Fibroblast of lung (primary cell): ENCODE measurements at regions not wholly inside any gene's neighbourhood (a gene's known extent, or its start where the extent isn't known, plus 50 kb on each side); places are given as distances from the start of the nearest gene placed in this dataset.
A peak's percentile ranks its signal among the peaks of the same experiment; 100 is the strongest.

Experiments used
- EZH2 ChIP-seq: IDR thresholded peaks from 2 replicates; pipeline ENCODE4 v1.5.1; 2012; ENCODE audit warnings: low read length, control low read depth, mild to moderate bottlenecking; ENCODE audit errors: missing control alignments
- TF ChIP-seq, protein P1 (sequence below), 2 donors: IDR thresholded peaks in 1 of 2; conservative IDR thresholded peaks in 1 of 2; 1 replicate in 1 of 2; 2 replicates in 1 of 2; pipeline ENCODE4 v1.5.1; 2011 to 2012; ENCODE audit warnings: low read length in 2 of 2, control low read depth in 1 of 2, inconsistent platforms in 1 of 2, low read depth in 1 of 2, mild to moderate bottlenecking in 1 of 2

DNA sequence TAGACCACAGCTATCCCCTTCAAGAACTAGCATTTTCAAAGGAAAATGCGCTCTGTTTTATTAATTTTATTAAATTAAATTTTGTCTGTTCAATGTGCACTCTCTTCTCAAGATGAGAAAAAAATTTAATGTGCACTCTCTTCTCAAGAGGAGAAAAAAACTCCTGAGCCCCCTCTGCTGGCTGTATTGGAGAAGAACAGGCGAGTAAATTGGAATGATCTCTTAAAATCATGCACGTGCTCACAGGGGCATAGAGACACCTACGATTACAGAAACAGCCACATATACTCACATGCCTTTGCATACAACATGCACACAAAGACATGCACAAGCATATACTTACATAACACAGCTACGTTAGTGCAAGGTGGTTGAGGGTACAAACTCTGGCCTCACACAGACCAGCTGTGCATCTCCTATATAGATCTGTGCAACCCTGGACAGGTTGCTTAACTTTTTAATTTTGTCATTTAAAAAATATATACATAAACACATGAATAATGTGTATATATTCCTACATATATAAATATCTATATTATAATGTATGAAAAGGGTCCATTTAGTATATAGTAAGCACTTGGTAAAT is 176.2 kb upstream of the CXorf66 start:
- TF ChIP-seq, protein P1, sequence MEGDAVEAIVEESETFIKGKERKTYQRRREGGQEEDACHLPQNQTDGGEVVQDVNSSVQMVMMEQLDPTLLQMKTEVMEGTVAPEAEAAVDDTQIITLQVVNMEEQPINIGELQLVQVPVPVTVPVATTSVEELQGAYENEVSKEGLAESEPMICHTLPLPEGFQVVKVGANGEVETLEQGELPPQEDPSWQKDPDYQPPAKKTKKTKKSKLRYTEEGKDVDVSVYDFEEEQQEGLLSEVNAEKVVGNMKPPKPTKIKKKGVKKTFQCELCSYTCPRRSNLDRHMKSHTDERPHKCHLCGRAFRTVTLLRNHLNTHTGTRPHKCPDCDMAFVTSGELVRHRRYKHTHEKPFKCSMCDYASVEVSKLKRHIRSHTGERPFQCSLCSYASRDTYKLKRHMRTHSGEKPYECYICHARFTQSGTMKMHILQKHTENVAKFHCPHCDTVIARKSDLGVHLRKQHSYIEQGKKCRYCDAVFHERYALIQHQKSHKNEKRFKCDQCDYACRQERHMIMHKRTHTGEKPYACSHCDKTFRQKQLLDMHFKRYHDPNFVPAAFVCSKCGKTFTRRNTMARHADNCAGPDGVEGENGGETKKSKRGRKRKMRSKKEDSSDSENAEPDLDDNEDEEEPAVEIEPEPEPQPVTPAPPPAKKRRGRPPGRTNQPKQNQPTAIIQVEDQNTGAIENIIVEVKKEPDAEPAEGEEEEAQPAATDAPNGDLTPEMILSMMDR (conservative IDR thresholded peaks at IDR 0.05 in 1 of 2, IDR thresholded peaks at IDR 0.05 in 1 of 2; ENCODE audit: low read depth in 1 of 2, low read length in 2 of 2) = peak; percentile 53 to 71
- no peak for TF ChIP-seq EZH2
